HG03095 (cell line): ENCODE measurements at regions not wholly inside any gene's neighbourhood (a gene's known extent, or its start where the extent isn't known, plus 50 kb on each side); places are given as distances from the start of the nearest gene placed in this dataset.

ENCODE experiments used
- ATAC-seq: cut with Tn5 transposase; IDR thresholded peaks from one replicate; pipeline ENCODE4 v1.9.1; 2021; ENCODE audit warnings: moderate library complexity; ENCODE audit not compliant: unreplicated experiment

DNA sequence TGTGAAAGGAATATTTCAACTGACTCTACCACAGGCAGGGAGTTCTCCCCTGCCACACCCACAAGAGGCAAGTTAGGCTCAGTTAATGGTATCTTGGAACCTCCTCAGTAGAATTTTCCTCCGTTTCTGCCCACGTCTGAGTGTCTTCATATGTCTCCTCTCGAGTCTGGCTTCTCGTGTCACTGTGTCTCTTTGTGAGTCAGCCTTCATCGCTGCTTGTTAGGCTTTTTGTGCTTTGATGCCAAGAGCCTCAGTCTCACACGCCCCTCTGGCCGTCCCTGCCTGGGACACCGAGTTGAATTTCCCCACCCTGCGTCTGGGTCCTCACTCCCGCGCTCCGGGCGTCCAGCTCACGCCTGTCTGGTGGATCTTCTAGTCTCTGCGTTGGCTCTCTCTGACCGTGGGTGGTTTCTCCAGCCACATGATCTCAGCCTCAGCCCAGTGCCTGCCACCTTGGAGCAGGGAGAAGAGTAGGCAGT is 125.7 kb upstream of the GADD45A start:
- ATAC-seq, result no peak

DNA sequence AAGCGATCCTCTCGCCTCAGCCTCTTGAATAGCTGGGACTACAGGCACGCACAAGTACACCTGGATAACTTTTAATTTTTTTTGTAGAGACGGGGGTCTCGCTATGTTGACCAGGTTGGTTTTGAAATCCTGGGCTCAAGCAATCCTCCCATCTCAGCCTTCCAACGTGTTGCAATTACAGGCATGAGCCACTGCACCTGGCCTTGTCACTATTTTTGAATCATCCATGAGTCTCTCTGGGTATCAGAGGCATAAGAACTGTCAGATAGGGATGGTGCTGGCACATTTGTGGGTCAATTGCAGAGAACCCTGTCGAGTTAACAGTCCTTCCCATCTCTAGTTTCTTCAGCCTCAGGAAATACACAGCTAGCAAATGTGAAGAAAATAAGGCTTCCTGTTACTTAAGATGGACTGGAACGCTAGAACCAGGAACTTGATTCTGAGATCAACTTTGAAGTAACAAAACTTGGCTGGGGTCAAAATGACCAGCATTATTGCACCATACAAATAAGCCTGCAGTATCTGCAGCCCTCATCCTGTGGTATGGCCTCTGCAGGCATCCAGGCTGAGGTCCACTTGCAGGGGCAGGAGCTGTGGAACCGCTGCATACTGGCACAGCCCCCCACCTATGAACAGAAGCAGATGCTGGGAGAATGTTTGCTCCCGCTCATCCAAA is 124.3 kb upstream of the GADD45A start:
- ATAC-seq, result no peak

DNA sequence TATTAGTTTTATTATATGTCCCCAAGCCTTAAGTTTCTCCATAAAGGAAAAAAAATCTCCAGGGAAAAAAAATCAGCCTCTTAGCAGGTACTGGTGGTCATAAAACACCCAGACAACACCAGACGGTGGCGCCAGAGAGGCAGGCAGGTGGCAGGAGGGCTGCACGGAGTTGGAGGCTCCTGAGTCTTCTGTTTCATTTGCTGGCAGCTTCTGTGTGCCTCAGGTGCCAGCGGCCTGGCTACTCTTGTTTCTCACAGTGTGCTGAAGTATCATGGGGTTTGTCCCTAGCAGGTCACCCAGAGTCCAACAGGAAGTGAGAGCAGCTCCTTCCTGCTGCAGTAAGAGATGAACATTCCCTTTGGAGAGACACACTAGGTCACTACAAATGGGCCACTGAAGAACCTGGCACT is 123.3 kb upstream of the GADD45A start:
- ATAC-seq, result peak; percentile 92

DNA sequence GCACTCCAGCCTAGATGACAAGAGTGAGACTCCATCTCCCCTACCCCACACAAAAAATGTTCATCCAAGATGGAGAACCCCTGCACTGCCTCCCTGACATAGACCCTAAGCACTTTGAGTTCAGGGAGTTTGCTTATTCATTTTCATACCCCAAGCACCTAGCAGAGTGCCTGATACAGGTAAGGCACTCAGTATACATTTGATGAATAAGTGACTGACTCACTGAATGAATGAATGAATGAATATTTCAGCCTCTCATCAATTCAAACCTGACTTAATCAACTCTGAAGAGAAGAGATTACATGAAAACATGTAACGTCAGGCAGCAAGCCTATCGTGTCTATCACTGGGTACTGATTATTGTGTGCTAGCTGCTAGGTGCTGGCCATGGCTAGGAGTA is 121.3 kb upstream of the GADD45A start:
- ATAC-seq, result no peak

DNA sequence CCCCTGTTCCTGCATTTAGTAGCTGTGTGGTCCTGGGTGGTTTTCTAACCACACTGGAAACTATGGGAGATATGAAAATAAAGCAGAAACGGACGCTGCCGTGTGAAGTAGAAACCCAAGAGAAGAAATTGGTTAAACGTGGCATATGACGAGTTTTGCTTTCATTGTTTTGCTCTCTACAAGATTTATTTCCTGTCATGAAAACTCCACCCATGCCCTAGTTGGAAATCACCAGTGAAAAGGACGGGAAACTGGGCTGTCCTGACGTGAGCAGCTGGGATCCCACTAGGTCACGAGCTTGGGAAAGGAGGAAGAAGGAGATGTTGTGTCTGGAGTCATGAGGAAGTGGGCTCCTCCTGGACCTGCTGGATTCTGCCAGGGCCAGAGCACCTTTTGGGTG is 120.8 kb upstream of the GADD45A start:
- no peak for ATAC-seq

DNA sequence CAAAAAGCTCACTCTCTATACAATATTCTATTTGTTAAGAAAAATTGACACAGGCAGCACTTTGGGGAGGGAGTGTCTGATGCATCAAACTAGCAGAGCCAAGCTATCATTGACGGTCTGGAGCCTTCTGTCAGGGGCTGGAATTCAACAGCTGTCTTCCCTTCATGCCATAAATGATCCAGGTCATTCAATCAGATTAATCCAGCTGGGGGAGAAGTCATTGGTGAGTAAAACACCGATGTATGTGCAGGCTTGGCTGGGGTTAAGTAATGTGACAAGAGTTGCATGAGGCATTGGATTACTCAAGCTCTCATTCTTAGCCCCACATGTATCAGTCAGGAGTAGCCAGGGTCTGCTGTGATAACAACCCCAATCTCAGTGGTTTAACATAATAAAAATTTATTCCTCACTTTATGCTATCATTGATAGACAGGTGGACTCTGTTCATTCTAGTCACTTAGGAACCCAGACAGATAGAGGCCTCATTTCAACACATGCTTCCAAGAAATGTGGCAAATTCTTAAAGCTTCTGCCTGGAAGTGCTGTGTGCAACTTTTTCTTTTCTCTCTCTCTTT is 118.1 kb upstream of the GADD45A start:
- no peak for ATAC-seq

DNA sequence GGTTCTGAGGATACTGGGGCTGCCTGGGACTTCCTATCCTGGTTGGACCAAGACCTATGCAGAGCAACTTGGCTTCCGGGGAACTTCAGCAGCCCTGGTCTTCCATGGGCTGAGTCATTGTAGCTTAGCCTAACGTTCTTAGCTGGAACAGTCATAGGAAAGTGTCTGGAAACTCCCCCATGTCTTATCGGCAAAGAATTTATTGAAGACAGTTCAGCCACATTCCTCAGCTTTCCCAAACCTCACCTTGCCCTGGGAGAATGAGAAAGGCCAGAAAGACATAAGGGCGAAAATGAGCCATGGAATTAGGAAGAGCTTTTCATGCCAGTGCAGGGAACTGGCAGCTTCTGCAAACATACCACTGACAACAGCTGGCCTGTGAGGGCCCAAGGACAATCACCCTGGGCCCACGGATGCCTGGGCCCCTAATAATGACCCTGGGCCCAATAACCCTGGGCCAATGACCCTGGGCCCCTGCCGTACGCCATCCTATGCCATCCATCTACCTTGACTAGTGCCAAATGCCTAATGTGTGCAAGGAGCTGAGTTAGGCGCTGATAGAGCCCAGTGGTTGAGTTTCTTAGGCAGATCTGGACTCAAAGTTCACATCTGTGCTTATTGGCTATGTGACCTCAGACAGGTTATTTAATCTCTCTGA is 114.4 kb upstream of the GADD45A start:
- ATAC-seq, result no peak

DNA sequence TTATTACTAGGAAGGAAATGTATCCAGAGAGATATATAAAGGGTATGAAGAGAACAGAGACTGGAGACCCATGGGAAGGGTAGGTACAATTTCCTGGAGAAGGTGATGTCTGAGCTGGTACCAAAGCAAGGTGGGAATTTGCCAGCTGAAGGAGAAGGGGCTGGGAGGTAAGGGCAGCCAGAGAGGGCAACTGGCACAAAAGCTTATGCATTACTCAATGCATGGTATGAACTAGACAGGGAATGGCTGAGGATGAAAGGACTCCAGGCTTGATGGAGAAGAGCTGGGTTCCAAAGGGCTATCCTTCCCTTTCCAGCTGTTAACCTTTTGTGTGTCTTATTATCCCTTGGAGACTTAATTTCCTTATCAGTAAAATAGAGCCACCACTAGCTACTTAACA is 113.6 kb upstream of the GADD45A start:
- no peak for ATAC-seq

DNA sequence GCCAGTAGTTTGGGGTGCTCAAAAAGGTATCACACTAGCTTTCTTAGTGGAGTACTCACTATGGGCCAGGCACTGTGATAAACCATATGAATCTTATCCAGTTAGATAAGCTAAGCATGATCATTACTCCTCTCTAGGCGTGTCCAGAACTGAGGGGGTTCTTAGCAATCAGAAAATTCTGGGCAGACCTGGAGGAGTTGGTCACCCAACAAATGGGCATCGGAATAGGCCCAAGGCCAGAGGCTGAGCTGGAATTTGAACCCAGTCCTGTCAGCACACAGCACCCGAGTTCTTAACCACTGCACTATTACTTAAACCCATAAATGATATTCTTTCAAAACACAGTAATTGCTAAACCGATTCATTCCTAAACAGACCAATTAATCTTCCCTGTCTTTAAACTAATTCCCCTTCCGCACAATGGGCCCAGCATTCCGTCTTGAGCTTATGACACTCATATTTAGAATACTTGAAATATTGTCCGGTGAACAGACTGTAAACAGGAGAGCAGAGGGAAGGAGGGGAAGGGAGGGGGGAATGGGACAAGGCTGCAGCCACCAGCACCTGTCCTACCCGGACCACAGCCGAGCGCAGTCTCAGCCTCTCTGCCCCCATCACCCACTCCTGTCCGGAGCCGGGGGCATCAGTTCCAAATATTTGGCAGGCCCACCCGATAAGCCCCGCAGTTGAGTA is 113.0 kb upstream of the GADD45A start:
- no peak for ATAC-seq

DNA sequence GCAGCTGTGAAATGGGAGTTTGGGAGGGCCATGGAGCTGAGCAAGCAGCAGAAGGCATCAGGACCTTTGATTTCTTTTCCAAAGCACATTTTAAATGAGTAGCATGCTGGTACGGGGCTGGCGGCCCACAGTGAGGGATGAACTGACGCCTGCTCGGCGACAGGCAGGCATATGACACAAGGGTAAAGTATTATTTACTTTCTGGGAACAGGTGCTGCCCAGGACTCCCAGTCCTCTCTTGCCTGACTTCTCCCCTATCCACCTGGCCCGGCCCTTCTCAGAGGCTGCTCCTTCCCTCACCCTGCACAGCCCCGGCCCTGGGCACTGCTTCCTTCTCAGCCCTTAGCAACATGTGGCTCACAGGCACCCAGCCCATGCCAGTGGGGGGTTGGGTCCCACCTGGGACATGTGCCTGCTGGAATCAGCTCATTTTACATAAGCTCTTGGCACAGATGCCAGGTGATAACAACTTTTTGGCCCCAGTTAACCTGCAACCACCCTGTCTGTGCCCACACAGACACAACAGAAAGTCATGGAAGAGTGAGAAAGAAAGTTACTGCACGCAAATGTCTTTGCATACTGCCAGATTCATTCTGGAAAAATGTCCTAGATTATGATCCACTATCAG is 112.3 kb upstream of the GADD45A start:
- ATAC-seq, result no peak

DNA sequence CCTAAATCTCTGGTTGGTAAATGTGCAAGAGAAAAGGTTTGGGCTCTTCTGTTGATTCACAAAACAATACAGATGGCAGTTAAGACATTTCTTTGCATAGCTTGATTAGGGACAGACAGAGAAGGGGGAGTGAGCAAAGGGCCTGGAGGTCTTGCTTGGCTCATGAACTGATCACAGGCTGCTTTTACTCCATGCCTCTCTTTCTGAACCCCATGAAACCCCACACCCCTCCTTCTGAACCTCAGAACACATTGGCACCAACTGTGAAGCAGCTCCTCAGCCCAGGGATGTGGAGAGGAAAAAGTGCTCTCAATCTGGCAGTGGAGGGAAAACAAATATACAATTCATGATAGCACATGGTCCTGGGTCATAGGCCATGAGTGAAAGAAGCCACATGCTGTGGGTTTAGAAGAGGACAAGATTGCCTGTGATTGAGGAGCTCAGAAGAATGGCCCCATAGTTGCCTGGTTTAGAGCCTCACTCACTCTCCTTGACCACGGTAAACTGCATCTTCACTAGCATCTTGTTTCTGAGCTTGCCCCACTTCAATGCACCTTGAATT is 111.6 kb upstream of the GADD45A start:
- ATAC-seq, result no peak

DNA sequence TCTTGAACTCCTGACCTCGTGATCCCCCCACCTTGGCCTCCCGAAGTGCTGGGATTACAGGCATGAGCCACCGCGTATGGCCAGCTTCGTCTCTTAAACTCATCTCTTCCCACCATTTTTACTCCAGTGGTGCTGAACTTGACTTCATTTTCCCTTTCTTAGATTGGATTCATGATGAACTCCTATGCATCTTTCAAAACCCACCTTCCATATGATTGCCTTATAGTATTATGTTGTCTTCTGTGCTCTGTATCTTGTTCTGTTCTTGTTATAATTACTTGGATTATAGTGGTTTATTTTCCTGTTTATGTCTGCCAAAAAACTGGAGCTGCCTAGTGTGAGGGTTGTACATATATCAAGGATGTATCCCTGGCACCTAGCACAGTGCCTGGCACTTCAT is 110.8 kb upstream of the GADD45A start:
- no peak for ATAC-seq

DNA sequence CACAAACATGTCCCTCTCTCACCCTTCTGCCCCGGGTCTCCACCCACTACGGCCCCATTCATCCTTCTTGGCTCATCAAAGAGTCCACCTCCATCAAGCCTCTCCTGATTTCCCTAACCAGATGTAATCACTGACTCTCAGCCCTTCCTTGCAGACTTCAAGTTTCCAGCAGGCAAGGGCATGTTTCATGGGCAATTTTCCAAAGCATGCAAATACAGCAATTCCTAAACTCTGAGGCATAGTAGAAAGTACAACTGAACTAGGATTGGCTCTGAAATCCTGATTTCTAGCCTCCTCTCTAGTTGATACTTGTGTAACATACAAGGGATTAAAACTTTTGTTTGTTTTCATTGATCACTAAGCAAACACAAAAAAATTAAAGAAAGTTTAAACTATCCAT is 109.1 kb upstream of the GADD45A start:
- ATAC-seq, result no peak

DNA sequence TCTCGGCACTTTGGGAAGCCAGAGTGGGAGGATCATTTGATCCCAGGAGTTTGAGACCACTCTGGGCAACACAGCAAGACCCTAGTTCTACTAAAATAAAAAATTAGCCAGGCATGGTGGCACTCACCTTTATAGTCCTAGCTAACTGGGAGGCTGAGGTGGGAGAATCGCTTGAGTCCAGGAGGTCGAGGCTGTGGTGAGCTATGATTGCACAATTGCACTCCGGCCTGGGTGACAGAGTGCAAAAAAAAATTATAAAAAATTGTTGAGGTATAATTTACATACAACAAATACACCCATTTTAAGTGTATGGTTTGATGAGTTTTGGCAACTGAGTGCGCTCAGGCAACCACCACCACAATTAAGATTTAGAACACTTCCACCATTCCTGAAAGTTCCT is 108.5 kb upstream of the GADD45A start:
- ATAC-seq, result no peak

DNA sequence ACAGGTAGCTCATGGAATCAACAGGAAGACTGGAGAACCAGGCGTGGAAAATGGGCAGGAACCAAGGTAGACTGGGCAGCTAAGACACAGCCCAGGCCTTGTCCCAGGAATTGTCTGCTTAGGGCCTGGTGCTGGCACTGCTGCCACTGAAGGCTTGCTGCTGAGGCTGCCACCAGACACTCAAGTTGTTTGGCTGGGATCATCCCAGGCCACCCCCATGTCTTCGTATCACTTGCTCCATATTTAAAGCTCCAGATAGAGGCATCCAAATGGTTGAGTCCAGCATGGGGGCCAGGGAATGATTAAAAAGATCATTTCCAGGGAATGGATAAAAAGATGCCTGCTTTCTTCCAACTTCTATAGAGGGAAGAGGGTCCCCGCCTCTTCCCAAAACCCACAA is 107.4 kb upstream of the GADD45A start:
- ATAC-seq, result no peak

DNA sequence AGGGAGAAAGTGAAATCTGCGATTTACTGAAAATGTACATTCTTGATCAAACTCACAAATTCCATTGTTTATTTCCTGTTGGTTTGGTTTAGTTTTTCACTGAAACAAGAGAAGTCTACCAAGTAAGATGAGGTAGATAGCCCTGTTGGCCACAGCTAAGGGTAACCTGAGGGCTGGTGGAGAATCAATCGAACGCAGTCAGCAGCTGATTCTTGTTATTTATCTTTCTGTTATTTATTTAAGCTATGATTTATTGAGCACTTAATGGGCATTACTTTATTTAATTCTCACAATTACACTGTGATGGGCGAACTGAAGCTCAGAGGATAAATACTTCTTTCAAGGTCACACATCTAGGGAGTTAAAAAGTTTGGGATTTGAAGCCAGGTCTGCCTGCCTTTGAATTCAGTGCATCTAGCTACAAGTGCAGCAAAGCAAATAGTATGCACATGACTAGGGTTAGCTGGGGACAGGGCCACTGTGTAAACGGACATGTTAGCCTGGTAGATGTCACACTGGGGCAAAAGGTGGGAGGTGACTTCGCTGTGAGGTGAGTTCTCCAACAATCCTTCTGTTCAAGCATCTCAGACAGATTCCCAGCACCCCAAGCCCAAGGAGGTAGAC is 106.5 kb upstream of the GADD45A start:
- ATAC-seq, result no peak

DNA sequence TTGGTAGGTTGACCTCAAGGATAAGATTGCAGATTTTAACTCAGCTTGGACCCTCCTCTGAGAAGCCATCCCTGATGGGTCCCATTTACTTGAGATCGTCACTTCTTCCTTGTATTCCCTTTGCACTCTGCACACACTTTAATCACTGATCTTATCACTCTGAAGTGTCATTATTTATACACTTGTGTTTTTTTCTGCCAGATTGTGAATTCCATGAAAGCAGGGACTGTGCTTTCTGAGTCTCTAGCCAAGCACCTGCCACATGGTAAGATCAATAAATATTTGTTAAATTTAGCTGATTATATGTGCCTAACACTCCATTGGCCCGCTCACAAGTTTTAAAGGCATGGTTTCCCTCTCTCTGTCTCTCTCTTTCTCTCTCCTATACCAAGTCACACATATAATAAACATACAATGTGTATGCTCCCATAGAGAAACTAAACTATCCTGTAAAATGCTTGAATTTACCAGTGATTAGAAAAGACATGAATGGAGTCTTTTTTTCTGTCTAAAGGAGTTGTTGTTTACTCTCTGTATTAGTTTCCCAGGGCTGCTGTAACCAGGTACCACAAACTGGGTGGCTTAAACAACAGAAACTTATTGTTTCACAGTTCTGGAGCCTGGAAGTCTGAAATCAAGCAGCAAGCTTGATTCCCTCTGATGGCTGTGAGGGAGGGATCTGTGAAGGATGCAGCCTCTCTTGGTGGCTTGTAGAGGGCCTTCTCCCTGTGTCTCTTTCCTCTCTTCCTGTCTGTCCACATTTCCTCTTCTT is 105.2 kb upstream of the GADD45A start:
- ATAC-seq, result no peak

DNA sequence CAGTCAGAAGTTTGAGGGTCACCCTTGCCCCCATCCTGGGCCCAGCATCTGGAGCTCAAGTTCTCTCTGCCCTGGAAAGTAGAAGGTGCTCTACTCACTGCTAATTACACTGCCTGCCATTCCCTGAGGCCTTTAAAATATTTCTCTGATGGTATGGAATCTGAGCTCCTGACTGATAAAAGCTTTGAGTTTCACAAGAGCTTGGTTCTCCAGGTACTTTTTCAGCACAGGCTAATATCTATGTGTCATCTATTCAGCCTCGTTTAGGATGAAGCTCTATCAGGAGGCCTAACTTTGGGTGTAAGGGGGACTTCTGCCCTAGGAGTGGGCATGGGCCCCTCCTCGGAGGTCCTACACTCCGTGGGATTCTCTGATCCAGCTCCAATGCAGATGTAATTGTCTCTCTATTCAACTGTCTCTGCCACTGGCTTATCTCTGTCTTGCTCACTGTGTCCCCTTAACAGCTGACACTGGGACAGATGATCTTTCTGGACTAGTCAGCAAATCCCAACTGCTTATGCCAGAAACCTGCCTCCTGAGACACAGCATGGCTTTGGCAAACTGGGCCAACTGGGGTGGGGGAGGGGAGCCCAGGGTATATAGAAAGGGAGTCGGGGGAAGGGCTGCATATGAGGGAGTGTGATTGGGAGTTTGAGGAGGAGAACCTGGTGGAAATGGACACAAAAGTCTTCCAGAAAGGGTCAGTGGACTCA is 104.2 kb upstream of the GADD45A start:
- no peak for ATAC-seq
